Fibroblast of skin of right biceps (primary cell): ENCODE measurements at regions not wholly inside any gene's neighbourhood (a gene's known extent, or its start where the extent isn't known, plus 50 kb on each side); places are given as distances from the start of the nearest gene placed in this dataset.
A peak's percentile ranks its signal among the peaks of the same experiment; 100 is the strongest.
"Not testable (repeated sequence)": the region's sequence is repeated elsewhere in the genome, so short reads cannot be mapped to it uniquely, and the experiment has no call there.

Source experiments
- DNase-seq: peaks from one replicate; pipeline ENCODE4 v3.0.0-alpha.2; 2013

DNA sequence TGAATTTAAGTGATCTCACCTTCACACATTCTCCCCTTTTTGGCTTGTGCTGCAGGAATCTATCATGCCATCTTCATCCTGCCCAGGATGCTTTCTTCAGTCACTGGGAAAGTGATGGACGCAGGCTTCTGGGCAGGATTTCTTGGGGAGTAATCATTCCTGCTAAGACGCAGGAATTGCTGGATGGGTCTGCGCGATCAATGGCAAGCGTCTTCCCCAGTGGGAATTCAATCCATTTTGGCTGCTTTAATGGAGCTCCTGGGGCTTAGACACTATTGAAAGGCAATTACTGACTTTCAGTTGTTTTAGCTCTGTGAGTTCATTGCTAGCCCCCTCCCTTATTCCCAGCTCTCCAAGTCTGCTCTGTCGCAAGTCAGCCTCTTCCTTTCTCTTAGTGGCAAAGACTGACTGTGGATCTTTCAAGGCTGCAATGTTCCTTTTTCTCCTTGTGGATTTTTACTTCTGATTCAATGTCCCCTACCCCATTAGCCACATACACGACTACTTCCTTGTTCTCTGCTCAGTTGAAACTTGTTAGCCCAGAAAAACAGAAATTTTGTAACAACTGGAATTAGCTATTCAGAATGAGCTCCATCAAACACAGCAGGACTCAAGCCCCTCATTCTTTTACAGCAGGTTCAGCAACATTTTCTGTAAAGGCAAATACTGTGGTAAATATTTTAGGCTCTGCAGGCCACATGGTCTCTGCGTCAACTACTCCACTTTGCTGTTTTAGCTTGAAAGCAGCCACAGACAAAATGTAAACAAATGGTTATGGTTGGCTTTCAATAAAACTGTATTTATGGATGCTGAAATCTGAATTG lies 154.9 kb downstream of the ASB9 start:
- no peak for DNase-seq

DNA sequence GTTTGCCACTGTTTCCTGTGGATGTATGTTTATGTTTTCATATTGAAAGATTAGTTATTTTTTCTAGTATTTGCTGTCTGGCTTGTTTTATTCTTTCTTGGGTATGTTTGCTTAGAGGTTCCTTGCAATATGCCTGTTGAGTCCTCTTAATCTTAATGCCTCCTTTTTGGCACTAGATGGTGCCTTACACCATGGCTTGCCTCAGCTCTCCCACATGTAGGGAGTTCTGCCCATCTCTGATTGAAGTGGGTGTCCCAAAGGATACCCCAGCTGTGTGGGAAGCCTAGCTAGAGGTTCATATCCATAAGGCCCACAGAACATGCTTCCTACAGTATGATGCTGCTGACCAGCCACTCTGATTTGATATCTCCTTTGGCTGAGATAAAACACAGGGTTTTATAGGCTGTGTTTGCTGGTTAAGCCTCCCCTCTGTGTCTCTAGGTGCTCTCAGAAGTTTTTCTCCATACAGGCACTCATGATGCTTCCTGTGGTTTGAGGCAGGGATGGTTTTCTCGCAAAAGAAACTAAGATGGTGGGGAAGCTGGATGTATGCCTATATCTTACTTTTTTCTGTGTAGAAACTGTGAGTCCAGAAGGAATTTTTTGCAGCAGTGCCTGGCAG lies 162.4 kb downstream of the ASB9 start:
- no peak for DNase-seq

- DNase-seq, result no peak
Measured at GRCh38 chrX:15098505-15098904, 171.4 kb downstream of the ASB9 start.

GRCh38 chrX:15087747-15088146 lies 182.1 kb downstream of the ASB9 start:
- DNase-seq, result no peak

DNA sequence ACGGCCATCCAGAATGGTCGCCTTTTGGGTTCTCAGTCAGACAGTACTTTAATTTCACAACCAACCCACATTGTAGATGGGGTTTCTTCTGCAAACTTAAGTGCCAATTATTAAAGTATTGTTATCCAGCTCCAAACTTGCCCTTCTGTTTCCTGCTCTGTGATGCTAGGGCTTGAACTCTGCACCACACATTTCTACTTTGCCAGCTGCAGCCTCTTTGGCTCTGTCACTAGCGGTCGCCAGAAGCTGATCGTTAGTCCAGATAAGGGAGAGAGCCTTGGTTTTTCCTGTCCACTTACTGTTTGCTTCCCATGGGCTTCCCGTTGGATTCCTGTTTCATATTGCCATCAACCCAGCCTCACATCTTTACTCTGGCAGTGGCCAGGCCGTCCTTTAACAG lies 196.6 kb downstream of the ASB9 start:
- DNase-seq, result no peak

GRCh38 chrX:15072880-15073279 lies 197.0 kb downstream of the ASB9 start:
- DNase-seq, result no peak

- DNase-seq, result no peak
Measured at GRCh38 chrX:15072259-15072658, 197.6 kb downstream of the ASB9 start.

DNA sequence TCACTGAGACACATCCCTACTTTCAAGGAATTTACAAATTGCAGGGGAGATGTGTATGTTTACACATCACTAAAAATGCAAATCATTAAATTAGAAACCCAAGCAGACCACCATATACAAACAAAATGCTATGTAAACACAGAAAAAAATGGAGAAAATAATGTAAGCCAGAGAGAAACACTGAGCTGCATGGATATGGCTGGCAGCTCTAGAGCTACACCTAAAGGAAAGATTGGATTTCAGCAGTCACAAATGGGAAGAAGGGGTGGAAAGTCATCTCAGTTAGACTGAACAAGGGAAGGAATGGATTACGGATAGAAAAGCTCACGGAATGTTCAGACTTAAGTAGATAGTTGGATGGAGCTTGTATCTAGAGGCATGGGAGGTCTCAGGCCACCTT lies 186.3 kb downstream of the MOSPD2 start:
- no peak for DNase-seq

DNA sequence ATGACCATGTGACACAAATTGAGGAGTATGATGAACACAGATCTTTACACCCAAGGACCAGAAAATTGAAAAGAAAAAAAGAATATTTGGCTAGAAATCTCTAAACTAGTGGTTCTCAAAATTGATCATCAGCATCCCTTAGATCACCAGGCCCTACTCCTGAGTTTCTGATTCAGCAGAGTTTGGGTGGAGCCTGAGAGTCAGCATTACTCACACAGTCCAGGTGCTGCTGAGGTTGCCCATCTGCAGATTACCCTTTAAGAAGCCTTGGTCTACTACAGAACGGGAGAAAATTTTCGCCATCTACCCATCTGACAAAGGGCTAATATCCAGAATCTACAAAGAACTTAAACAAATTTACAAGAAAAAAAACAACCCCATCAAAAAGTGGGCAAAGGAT lies 182.8 kb downstream of the MOSPD2 start:
- DNase-seq, result no peak

DNA sequence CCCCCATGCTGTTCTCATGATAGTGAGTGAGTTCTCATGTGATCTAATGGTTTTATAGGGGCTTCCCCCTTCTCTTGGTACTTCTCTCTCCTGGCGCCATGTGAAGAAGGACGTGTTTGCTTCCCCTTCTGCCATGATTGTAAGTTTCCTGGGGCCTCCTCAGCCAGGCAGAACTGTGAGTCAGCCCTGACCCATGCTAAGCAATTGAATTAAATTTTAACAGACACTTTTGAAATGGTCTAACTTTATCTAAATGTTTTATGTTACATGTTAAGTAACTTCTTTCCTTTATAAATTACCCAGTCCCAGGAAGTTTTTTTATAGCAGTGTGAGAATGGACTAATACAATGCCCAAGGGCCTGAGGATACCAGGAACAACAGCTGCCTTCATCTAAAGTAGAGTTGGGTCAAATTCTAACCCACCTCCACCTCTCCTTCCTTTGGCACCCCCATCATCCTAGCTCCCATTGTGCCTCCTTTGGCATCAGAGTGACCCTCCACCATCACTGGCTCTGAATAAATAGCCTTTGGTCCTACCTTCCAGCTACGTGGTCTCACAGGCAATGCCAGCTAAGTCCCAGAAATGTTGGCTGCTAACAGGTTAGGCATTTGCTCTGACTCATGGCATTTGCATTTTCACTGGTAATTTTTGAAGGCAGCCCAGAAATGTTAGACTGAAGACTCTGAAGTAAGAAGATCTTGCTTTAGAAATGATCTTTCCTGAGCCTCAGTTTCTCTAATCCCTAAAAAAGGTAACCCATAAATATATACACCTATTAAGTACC lies 182.1 kb downstream of the MOSPD2 start:
- DNase-seq, result peak; percentile 7

DNA sequence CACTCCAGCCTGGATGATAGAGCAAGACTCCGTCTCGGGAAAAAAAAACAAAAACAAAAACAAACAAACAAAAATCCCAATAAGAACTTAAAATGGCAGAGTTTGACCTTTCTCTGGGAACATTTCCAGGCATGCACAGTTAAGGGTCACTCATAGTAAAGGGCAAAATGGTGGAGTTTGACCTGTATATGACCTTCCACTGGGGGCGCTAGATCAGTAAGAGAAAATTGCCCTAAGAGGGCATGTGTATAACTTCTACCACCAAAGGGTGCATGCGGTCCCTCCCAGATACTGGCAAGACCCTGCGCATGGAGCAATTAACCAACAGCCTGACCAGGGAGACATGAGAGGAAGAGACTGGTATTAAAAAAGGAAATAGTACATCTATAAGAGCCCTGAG lies 177.2 kb downstream of the MOSPD2 start:
- DNase-seq, result no peak

DNA sequence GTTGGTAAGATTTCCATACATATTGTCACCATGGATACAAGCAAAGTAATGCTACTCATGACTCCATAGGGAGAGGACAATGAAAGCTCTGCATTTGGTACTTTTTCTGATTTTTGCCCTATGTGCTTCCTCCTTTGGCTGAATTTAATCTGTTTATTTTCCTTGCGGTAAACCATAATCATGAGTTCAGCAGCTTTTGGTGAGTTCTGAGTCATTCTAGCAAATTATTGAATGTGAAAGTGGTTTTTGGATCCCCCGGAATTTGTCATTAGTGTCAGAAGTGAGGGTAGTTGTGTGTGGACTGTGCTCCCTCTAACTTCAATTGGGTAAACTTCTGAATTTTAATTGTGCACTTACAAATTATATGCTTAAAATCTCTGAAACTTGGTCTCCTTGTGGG lies 170.3 kb downstream of the MOSPD2 start:
- no peak for DNase-seq

- DNase-seq, result no peak
Measured at GRCh38 chrX:15033917-15034316, 160.7 kb downstream of the MOSPD2 start.

GRCh38 chrX:15017491-15017890 lies 144.3 kb downstream of the MOSPD2 start:
- no peak for DNase-seq

DNA sequence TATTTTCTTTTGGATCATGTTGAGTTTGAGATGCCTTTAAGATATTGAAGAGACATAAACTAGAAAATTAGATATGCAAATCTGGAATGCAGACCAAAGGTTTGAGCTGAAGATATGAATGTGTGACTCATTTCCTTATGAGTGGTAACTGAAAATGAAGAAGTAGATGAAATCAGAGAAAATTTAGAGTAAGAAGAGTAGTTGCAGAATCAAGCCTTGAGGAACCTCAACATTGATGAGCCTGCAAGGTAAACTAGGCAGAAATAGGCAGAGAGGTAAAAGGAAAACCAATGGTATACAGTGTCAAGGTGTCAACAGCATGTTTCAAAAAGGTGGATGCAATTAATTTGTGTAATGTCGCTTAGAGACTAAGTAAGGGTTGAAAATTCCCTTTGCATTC lies 142.8 kb downstream of the MOSPD2 start:
- DNase-seq, result no peak

- peak; percentile 21 for DNase-seq
Measured at GRCh38 chrX:15014281-15014680, 141.1 kb downstream of the MOSPD2 start.

GRCh38 chrX:15013461-15013860 lies 140.2 kb downstream of the MOSPD2 start:
- no peak for DNase-seq

DNA sequence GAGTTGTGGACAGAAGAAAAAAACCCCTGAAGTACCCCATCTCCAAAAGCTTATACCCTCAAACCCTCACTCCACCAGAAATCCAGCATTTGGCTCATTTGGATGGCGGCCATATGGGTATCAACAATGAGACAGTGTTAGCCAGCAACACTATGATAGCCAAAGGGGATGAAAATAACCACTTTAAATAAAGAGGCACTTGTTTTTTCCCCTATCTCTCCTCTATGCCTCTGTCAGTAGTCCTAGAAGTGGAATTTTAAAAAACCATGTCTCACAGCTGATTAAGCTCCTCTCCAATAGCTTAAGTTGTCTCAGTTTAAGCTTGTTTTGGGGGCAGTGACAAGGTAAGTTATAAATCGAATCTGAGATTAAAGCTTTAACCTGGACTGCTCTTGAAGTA lies 124.0 kb downstream of the MOSPD2 start:
- no peak for DNase-seq

DNA sequence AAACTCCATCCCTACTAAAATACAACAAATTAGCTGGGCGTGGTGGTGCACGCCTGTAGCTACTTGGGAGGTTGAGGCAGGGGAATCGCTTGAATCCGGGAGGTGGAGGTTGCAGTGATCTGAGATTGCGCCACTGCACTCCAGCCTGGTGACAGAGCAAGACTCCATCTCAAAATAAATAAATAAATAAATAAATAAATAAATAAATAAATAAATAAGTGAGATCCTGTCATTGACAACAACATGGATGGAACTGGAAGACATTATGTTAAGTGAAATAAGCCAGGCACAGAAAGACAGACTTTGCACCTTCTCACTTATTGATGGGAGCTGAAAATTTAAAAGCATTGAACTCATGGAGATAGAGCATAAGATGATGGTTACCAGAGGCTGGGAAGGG lies 111.2 kb downstream of the MOSPD2 start:
- DNase-seq, result not testable (repeated sequence)
